SK-N-SH treated with all-trans-retinoic acid at 6 μM for 48 hours (cell line): ENCODE measurements at regions not wholly inside any gene's neighbourhood (a gene's known extent, or its start where the extent isn't known, plus 50 kb on each side); places are given as distances from the start of the nearest gene placed in this dataset.

Source experiments
- ATAC-seq: fragments of 200-7000 bp; cut with Tn5 transposase; 3 replicates; pipeline ENCODE4 v1.9.1; 2020; ENCODE audit warnings: mild to moderate bottlenecking, moderate library complexity
- ARNTL ChIP-seq: fragments of 450-650 bp; formaldehyde crosslinking; IDR thresholded peaks from 2 replicates; pipeline ENCODE4 v1.5.0; 2020; ENCODE audit warnings: low read depth, mild to moderate bottlenecking, moderate library complexity, borderline replicate concordance
- BACH2 ChIP-seq: fragments of 250-450 bp; sonication (Bioruptor Pico); IDR thresholded peaks from 2 replicates; pipeline ENCODE4 v1.9.0; 2021; ENCODE audit warnings: mild to moderate bottlenecking, borderline replicate concordance
- CSDC2 ChIP-seq: fragments of 250-450 bp; sonication (Bioruptor Pico); IDR thresholded peaks from 2 replicates; pipeline ENCODE4 v1.5.0; 2020; ENCODE audit warnings: mild to moderate bottlenecking, moderate library complexity
- ESRRG ChIP-seq: fragments of 250-450 bp; sonication (Bioruptor Pico); IDR thresholded peaks from 2 replicates; pipeline ENCODE4 v1.6.1; 2021; ENCODE audit warnings: mild to moderate bottlenecking
- GLIS3 ChIP-seq: fragments of 250-450 bp; sonication (Bioruptor Pico); IDR thresholded peaks from 2 replicates; pipeline ENCODE4 v1.5.0; 2020; ENCODE audit warnings: mild to moderate bottlenecking, moderate library complexity
- ISL1 ChIP-seq: fragments of 250-450 bp; sonication (Bioruptor Pico); IDR thresholded peaks from 2 replicates; pipeline ENCODE4 v2.1.2; 2022; ENCODE audit warnings: mild to moderate bottlenecking, moderate library complexity
- PPARA ChIP-seq: fragments of 250-450 bp; sonication (Bioruptor Pico); IDR thresholded peaks from 2 replicates; pipeline ENCODE4 v1.5.0; 2020; ENCODE audit warnings: mild to moderate bottlenecking, borderline replicate concordance
- RARB ChIP-seq: fragments of 250-450 bp; sonication (Bioruptor Pico); IDR thresholded peaks from 2 replicates; pipeline ENCODE4 v1.8.0; 2021; ENCODE audit warnings: mild to moderate bottlenecking, moderate library complexity
- SNAI2 ChIP-seq: fragments of 250-450 bp; sonication (Bioruptor Pico); IDR thresholded peaks from 2 replicates; pipeline ENCODE4 v1.5.0; 2020; ENCODE audit warnings: mild to moderate bottlenecking, moderate library complexity
- ZC3H10 ChIP-seq: fragments of 250-450 bp; sonication (Bioruptor Pico); IDR thresholded peaks from 2 replicates; pipeline ENCODE4 v1.5.1; 2021; ENCODE audit warnings: mild to moderate bottlenecking, moderate library complexity
- ZFP3 ChIP-seq: fragments of 250-450 bp; sonication (Bioruptor Pico); IDR thresholded peaks from 2 replicates; pipeline ENCODE4 v1.5.0; 2020; ENCODE audit warnings: mild to moderate bottlenecking, moderate library complexity
- ZFP30 ChIP-seq: fragments of 450-650 bp; formaldehyde crosslinking; IDR thresholded peaks from 2 replicates; pipeline ENCODE4 v1.5.0; 2022; ENCODE audit warnings: mild to moderate bottlenecking, moderate library complexity
- ZNF565 ChIP-seq: fragments of 450-650 bp; formaldehyde crosslinking; conservative IDR thresholded peaks from 2 replicates; pipeline ENCODE4 v1.5.0; 2020; ENCODE audit warnings: low read depth, mild to moderate bottlenecking, moderate library complexity
- ZNF70 ChIP-seq: fragments of 450-650 bp; formaldehyde crosslinking; IDR thresholded peaks from 2 replicates; pipeline ENCODE4 v1.5.0; 2020; ENCODE audit warnings: mild to moderate bottlenecking, moderate library complexity
- ZNF8 ChIP-seq: fragments of 450-650 bp; formaldehyde crosslinking; IDR thresholded peaks from 2 replicates; pipeline ENCODE4 v1.5.0; 2020; ENCODE audit warnings: mild to moderate bottlenecking, moderate library complexity
- TF ChIP-seq, protein P1 (sequence below): fragments of 250-450 bp; sonication (Bioruptor Pico); IDR thresholded peaks from 2 replicates; pipeline ENCODE4 v1.5.1; 2020; ENCODE audit warnings: low read depth, mild to moderate bottlenecking, moderate library complexity
- TF ChIP-seq, protein P2 (sequence below): fragments of 250-450 bp; sonication (Bioruptor Pico); IDR thresholded peaks from 2 replicates; pipeline ENCODE4 v1.8.0; 2020; ENCODE audit warnings: mild to moderate bottlenecking, moderate library complexity, borderline replicate concordance
- TF ChIP-seq, protein P3 (sequence below): fragments of 250-450 bp; sonication (Bioruptor Pico); IDR thresholded peaks from 2 replicates; pipeline ENCODE4 v1.8.0; 2021; ENCODE audit warnings: low read depth, mild to moderate bottlenecking, moderate library complexity, borderline replicate concordance
- TF ChIP-seq, protein P4 (sequence below): fragments of 250-450 bp; sonication (Bioruptor Pico); IDR thresholded peaks from 2 replicates; pipeline ENCODE4 v1.5.0; 2020; ENCODE audit warnings: mild to moderate bottlenecking, moderate library complexity
- TF ChIP-seq, protein P5 (sequence below): fragments of 250-450 bp; sonication (Bioruptor Pico); IDR thresholded peaks from 2 replicates; pipeline ENCODE4 v1.5.1; 2021; ENCODE audit warnings: mild to moderate bottlenecking, moderate library complexity

DNA sequence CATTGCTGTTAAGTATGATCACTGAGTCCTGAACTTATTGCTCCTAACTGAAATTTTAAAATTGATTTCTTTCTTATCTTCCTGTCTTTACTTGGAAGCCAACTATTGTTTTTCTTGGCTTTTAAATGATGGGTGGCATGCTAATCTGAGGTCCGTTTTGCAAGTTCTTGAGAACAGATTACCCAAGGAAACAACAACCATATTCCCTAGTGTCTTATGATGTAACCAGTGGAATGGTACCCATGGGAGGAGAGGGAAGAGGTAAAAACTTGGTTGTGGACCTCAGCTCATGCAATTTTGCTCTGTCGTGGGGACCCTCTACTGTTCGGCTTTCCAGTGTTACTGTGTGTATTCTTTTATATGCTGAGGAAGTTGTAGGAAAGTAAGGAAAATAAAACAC lies 454.8 kb upstream of the ADAMTS5 start:
- TF ChIP-seq, protein P1, sequence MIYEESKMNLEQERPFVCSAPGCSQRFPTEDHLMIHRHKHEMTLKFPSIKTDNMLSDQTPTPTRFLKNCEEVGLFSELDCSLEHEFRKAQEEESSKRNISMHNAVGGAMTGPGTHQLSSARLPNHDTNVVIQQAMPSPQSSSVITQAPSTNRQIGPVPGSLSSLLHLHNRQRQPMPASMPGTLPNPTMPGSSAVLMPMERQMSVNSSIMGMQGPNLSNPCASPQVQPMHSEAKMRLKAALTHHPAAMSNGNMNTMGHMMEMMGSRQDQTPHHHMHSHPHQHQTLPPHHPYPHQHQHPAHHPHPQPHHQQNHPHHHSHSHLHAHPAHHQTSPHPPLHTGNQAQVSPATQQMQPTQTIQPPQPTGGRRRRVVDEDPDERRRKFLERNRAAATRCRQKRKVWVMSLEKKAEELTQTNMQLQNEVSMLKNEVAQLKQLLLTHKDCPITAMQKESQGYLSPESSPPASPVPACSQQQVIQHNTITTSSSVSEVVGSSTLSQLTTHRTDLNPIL (CRISPR knock-in tag) = no peak
- TF ChIP-seq ZFP3 = no peak
- TF ChIP-seq, protein P2, sequence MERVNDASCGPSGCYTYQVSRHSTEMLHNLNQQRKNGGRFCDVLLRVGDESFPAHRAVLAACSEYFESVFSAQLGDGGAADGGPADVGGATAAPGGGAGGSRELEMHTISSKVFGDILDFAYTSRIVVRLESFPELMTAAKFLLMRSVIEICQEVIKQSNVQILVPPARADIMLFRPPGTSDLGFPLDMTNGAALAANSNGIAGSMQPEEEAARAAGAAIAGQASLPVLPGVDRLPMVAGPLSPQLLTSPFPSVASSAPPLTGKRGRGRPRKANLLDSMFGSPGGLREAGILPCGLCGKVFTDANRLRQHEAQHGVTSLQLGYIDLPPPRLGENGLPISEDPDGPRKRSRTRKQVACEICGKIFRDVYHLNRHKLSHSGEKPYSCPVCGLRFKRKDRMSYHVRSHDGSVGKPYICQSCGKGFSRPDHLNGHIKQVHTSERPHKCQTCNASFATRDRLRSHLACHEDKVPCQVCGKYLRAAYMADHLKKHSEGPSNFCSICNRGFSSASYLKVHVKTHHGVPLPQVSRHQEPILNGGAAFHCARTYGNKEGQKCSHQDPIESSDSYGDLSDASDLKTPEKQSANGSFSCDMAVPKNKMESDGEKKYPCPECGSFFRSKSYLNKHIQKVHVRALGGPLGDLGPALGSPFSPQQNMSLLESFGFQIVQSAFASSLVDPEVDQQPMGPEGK (CRISPR knock-in tag) = no peak
- TF ChIP-seq ZNF70 (CRISPR knock-in tag) = no peak
- TF ChIP-seq SNAI2 (CRISPR knock-in tag) = no peak
- no peak for TF ChIP-seq ISL1 (CRISPR knock-in tag)
- no peak for TF ChIP-seq CSDC2
- no peak for TF ChIP-seq ESRRG
- TF ChIP-seq ARNTL (CRISPR knock-in tag) = no peak
- no peak for TF ChIP-seq ZNF8
- no peak for TF ChIP-seq ZC3H10 (CRISPR knock-in tag)
- TF ChIP-seq RARB (CRISPR knock-in tag) = no peak
- TF ChIP-seq PPARA (CRISPR knock-in tag) = no peak
- no peak for TF ChIP-seq ZNF565 (CRISPR knock-in tag)
- TF ChIP-seq, protein P3, sequence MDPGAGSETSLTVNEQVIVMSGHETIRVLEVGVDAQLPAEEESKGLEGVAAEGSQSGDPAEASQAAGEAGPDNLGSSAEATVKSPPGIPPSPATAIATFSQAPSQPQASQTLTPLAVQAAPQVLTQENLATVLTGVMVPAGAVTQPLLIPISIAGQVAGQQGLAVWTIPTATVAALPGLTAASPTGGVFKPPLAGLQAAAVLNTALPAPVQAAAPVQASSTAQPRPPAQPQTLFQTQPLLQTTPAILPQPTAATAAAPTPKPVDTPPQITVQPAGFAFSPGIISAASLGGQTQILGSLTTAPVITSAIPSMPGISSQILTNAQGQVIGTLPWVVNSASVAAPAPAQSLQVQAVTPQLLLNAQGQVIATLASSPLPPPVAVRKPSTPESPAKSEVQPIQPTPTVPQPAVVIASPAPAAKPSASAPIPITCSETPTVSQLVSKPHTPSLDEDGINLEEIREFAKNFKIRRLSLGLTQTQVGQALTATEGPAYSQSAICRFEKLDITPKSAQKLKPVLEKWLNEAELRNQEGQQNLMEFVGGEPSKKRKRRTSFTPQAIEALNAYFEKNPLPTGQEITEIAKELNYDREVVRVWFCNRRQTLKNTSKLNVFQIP (CRISPR knock-in tag) = no peak
- no peak for TF ChIP-seq ZFP30 (CRISPR knock-in tag)
- TF ChIP-seq, protein P4, sequence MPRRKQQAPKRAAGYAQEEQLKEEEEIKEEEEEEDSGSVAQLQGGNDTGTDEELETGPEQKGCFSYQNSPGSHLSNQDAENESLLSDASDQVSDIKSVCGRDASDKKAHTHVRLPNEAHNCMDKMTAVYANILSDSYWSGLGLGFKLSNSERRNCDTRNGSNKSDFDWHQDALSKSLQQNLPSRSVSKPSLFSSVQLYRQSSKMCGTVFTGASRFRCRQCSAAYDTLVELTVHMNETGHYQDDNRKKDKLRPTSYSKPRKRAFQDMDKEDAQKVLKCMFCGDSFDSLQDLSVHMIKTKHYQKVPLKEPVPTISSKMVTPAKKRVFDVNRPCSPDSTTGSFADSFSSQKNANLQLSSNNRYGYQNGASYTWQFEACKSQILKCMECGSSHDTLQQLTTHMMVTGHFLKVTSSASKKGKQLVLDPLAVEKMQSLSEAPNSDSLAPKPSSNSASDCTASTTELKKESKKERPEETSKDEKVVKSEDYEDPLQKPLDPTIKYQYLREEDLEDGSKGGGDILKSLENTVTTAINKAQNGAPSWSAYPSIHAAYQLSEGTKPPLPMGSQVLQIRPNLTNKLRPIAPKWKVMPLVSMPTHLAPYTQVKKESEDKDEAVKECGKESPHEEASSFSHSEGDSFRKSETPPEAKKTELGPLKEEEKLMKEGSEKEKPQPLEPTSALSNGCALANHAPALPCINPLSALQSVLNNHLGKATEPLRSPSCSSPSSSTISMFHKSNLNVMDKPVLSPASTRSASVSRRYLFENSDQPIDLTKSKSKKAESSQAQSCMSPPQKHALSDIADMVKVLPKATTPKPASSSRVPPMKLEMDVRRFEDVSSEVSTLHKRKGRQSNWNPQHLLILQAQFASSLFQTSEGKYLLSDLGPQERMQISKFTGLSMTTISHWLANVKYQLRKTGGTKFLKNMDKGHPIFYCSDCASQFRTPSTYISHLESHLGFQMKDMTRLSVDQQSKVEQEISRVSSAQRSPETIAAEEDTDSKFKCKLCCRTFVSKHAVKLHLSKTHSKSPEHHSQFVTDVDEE (CRISPR knock-in tag) = no peak
- ATAC-seq = no peak

DNA sequence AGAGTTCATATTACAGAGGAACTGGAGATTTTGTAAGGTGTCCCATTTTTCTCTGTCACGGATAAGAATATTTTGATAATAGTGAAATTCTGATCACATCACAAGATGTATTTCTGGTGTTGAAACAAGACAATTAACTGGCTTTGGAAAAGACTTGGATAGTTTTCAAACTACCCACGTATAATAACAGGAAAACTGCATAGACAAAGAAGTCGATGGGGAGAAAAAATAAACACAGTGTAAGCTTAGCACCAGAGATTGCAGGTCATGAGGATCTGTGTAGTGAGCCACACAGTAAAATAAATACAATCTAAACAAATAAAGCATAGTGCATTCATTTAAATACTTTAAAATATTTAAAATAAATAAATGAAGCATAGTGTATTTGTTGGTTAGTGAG lies 452.3 kb upstream of the ADAMTS5 start:
- no peak for ATAC-seq
- TF ChIP-seq, protein P5, sequence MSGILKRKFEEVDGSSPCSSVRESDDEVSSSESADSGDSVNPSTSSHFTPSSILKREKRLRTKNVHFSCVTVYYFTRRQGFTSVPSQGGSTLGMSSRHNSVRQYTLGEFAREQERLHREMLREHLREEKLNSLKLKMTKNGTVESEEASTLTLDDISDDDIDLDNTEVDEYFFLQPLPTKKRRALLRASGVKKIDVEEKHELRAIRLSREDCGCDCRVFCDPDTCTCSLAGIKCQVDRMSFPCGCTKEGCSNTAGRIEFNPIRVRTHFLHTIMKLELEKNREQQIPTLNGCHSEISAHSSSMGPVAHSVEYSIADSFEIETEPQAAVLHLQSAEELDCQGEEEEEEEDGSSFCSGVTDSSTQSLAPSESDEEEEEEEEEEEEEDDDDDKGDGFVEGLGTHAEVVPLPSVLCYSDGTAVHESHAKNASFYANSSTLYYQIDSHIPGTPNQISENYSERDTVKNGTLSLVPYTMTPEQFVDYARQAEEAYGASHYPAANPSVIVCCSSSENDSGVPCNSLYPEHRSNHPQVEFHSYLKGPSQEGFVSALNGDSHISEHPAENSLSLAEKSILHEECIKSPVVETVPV (CRISPR knock-in tag) = no peak
- TF ChIP-seq BACH2 (CRISPR knock-in tag) (no peak), SNAI2 (CRISPR knock-in tag) (no peak), GLIS3 (no peak), ZNF70 (CRISPR knock-in tag) (no peak), ZC3H10 (CRISPR knock-in tag) (no peak), ARNTL (CRISPR knock-in tag) (no peak), ZFP3 (no peak), RARB (CRISPR knock-in tag) (no peak)
- TF ChIP-seq, protein P1 (CRISPR knock-in tag) = no peak

DNA sequence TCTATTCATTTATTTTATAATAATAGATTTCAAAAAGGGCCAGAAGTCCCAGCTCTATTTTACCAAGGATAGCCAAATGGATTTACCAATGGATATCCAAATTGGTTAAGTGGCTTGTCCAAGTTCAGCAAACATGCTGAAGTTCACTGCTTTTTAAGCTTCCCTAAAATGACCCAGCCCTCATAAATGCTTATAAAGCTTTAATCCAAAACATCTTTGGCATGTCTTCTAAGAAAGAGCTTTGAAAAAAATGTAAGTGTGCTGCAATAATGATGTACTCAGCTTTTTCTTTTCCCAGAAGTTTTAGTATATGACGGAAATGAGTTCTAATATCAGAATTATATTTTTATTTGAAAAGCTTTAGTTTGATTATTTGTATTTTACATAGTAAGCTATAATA lies 451.5 kb upstream of the ADAMTS5 start:
- ATAC-seq = no peak
- no peak for TF ChIP-seq BACH2 (CRISPR knock-in tag)
